ENCODE measurements at regions not wholly inside any gene's neighbourhood (a gene's known extent, or its start where the extent isn't known, plus 50 kb on each side); places are given as distances from the start of the nearest gene placed in this dataset.
A peak's percentile ranks its signal among the peaks of the same experiment; 100 is the strongest.

DNA sequence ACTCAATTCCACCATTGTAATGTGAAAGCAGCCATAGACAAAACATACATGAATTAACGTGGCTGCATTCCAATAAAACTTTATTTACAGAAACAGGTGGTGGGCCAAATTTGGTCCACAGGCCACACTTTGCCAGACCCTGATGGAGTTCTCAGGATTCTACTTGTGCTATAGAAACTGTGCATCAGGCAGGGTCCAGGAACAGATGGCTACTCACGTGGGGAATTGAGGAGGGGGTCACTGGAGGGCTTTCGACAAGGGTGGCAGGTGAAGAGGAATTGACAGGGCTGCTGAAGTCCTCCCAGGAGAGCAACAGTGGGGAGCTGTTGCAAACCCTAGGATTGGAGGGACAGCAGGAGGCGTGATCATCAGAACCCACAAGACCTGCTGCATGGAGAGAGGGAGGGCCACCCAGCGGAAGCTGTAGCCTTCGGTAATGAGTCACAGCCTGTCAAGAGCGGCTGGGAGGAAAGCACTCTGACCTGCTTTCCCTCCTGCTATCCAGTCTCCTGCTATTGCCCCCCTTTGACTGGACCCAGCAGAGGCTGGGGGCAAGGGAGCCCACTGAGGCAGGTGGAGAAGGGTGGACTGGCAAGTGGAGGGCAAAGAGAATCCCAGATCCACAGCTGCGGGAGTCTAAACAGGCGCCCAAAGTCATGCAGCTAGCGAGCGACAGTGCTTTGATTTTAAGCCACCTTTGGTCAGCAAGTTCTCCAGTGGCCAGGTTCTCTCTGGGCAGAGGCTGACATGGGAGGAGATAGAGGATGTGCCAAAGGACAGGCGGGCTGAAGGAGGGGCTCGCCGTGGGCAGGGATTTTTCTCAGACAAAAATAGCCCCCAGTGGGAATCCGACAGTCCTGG lies 138.3 kb upstream of the SMIM23 start (continued):
- TF ChIP-seq, protein P1, sequence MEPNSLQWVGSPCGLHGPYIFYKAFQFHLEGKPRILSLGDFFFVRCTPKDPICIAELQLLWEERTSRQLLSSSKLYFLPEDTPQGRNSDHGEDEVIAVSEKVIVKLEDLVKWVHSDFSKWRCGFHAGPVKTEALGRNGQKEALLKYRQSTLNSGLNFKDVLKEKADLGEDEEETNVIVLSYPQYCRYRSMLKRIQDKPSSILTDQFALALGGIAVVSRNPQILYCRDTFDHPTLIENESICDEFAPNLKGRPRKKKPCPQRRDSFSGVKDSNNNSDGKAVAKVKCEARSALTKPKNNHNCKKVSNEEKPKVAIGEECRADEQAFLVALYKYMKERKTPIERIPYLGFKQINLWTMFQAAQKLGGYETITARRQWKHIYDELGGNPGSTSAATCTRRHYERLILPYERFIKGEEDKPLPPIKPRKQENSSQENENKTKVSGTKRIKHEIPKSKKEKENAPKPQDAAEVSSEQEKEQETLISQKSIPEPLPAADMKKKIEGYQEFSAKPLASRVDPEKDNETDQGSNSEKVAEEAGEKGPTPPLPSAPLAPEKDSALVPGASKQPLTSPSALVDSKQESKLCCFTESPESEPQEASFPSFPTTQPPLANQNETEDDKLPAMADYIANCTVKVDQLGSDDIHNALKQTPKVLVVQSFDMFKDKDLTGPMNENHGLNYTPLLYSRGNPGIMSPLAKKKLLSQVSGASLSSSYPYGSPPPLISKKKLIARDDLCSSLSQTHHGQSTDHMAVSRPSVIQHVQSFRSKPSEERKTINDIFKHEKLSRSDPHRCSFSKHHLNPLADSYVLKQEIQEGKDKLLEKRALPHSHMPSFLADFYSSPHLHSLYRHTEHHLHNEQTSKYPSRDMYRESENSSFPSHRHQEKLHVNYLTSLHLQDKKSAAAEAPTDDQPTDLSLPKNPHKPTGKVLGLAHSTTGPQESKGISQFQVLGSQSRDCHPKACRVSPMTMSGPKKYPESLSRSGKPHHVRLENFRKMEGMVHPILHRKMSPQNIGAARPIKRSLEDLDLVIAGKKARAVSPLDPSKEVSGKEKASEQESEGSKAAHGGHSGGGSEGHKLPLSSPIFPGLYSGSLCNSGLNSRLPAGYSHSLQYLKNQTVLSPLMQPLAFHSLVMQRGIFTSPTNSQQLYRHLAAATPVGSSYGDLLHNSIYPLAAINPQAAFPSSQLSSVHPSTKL (CRISPR knock-in tag; IDR thresholded peaks at IDR 0.05): peak; percentile 15; the same call in 1 of the 2 replicates
- TF ChIP-seq NFYC (CRISPR knock-in tag; IDR thresholded peaks at IDR 0.05) (no peak), GABPA (IDR thresholded peaks at IDR 0.05; ENCODE audit: low read depth, low read length) (no peak), GABPA (CRISPR knock-in tag; IDR thresholded peaks at IDR 0.05; ENCODE audit: low read depth) (peak; percentile 61; the same call in 1 of the 2 replicates)
- TF ChIP-seq, protein P2, sequence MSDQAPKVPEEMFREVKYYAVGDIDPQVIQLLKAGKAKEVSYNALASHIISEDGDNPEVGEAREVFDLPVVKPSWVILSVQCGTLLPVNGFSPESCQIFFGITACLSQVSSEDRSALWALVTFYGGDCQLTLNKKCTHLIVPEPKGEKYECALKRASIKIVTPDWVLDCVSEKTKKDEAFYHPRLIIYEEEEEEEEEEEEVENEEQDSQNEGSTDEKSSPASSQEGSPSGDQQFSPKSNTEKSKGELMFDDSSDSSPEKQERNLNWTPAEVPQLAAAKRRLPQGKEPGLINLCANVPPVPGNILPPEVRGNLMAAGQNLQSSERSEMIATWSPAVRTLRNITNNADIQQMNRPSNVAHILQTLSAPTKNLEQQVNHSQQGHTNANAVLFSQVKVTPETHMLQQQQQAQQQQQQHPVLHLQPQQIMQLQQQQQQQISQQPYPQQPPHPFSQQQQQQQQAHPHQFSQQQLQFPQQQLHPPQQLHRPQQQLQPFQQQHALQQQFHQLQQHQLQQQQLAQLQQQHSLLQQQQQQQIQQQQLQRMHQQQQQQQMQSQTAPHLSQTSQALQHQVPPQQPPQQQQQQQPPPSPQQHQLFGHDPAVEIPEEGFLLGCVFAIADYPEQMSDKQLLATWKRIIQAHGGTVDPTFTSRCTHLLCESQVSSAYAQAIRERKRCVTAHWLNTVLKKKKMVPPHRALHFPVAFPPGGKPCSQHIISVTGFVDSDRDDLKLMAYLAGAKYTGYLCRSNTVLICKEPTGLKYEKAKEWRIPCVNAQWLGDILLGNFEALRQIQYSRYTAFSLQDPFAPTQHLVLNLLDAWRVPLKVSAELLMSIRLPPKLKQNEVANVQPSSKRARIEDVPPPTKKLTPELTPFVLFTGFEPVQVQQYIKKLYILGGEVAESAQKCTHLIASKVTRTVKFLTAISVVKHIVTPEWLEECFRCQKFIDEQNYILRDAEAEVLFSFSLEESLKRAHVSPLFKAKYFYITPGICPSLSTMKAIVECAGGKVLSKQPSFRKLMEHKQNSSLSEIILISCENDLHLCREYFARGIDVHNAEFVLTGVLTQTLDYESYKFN (CRISPR knock-in tag; conservative IDR thresholded peaks at IDR 0.05): no peak
- TF ChIP-seq, protein P3, sequence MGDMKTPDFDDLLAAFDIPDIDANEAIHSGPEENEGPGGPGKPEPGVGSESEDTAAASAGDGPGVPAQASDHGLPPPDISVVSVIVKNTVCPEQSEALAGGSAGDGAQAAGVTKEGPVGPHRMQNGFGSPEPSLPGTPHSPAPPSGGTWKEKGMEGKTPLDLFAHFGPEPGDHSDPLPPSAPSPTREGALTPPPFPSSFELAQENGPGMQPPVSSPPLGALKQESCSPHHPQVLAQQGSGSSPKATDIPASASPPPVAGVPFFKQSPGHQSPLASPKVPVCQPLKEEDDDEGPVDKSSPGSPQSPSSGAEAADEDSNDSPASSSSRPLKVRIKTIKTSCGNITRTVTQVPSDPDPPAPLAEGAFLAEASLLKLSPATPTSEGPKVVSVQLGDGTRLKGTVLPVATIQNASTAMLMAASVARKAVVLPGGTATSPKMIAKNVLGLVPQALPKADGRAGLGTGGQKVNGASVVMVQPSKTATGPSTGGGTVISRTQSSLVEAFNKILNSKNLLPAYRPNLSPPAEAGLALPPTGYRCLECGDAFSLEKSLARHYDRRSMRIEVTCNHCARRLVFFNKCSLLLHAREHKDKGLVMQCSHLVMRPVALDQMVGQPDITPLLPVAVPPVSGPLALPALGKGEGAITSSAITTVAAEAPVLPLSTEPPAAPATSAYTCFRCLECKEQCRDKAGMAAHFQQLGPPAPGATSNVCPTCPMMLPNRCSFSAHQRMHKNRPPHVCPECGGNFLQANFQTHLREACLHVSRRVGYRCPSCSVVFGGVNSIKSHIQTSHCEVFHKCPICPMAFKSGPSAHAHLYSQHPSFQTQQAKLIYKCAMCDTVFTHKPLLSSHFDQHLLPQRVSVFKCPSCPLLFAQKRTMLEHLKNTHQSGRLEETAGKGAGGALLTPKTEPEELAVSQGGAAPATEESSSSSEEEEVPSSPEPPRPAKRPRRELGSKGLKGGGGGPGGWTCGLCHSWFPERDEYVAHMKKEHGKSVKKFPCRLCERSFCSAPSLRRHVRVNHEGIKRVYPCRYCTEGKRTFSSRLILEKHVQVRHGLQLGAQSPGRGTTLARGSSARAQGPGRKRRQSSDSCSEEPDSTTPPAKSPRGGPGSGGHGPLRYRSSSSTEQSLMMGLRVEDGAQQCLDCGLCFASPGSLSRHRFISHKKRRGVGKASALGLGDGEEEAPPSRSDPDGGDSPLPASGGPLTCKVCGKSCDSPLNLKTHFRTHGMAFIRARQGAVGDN (CRISPR knock-in tag; IDR thresholded peaks at IDR 0.05): peak; percentile 20; the same call in 1 of the 2 replicates

All from HepG2 (cell line).